ENCODE measurements at regions not wholly inside any gene's neighbourhood (a gene's known extent, or its start where the extent isn't known, plus 50 kb on each side); places are given as distances from the start of the nearest gene placed in this dataset.

DNA sequence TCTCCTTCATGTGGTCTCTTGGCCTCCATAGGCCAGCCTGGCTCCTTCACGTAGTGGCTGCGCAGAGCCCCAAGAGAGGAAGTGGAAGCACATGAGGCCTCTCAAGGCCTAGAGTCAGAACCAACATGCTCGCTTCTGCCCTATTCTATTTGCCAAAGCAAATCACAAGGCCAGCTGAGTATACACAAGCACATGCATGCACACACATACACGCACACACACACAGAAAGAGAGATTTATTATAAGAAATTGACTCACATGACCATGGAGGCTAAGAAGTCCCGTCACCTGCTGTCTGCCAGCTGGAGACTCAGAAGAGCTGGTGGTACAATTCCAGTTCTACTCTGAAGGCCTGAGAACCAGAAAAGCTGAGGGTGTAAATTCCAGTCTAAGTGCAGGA lies 64.3 kb upstream of the NRP1 start:
- no peak for DNase-seq (ENCODE audit: insufficient read length, low spot score, missing footprints)
- TF ChIP-seq, protein P1, sequence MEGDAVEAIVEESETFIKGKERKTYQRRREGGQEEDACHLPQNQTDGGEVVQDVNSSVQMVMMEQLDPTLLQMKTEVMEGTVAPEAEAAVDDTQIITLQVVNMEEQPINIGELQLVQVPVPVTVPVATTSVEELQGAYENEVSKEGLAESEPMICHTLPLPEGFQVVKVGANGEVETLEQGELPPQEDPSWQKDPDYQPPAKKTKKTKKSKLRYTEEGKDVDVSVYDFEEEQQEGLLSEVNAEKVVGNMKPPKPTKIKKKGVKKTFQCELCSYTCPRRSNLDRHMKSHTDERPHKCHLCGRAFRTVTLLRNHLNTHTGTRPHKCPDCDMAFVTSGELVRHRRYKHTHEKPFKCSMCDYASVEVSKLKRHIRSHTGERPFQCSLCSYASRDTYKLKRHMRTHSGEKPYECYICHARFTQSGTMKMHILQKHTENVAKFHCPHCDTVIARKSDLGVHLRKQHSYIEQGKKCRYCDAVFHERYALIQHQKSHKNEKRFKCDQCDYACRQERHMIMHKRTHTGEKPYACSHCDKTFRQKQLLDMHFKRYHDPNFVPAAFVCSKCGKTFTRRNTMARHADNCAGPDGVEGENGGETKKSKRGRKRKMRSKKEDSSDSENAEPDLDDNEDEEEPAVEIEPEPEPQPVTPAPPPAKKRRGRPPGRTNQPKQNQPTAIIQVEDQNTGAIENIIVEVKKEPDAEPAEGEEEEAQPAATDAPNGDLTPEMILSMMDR (IDR thresholded peaks at IDR 0.05; ENCODE audit: extremely low read depth, low read depth, low read length): no peak
- no peak overlapping the region for H3K27ac ChIP-seq (ENCODE audit: low read depth, low read length)

DNA sequence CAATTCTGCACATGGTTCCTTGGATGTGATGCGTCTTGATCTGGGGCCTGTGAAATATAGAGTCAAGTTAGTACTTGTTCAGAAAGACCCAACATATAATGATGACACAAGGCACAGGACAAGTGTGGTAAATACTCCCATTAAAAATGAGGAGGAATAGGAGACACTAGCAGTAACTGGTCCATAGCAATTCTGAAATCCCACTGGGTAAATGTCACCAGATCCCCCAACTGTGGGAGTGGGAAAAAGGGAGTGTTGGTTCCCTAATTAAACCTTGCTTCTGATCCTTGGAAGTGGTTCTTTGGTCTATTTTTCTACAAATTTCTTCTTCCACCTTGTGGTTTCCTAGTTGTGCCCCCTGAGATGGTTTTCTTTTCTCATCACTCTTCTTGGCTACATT lies 62.5 kb upstream of the NRP1 start:
- H3K27ac ChIP-seq (ENCODE audit: low read depth, low read length): no peak overlapping the region
- H2AFZ ChIP-seq (ENCODE audit: low read length): no peak overlapping the region
- no peaks in the 10 kb centered on the region for H3K4me1 ChIP-seq (ENCODE audit: insufficient read depth, low read length)
- DNase-seq (ENCODE audit: insufficient read length, low spot score, missing footprints): no peak
- H4K20me1 ChIP-seq (ENCODE audit: insufficient read depth, low read length): no peaks in the 10 kb centered on the region
- H3K79me2 ChIP-seq (ENCODE audit: insufficient read depth, low read length): no peaks in the 10 kb centered on the region
- no peaks in the 10 kb centered on the region for H3K36me3 ChIP-seq (ENCODE audit: insufficient read depth, low read length)
- no peak overlapping the region for H3K4me2 ChIP-seq (ENCODE audit: insufficient read depth, low read length)
- H3K4me3 ChIP-seq (ENCODE audit: insufficient read depth, low read length): no peak overlapping the region
- H3K9me3 ChIP-seq (ENCODE audit: low read depth, low read length): peaks cover 7% of the 10 kb centered on the region
- H3K27me3 ChIP-seq (ENCODE audit: insufficient read depth, low read length): no peaks in the 10 kb centered on the region
- TF ChIP-seq, protein P1 (IDR thresholded peaks at IDR 0.05; ENCODE audit: extremely low read depth, low read depth, low read length): no peak

More for the DNA sequence above, 64.3 kb upstream of the NRP1 start:
- Histone ChIP-seq H3K4me3 (ENCODE audit: insufficient read depth, low read length) (no peak overlapping the region), H2AFZ (ENCODE audit: low read length) (no peak overlapping the region), H3K4me2 (ENCODE audit: insufficient read depth, low read length) (no peak overlapping the region), H3K79me2 (ENCODE audit: insufficient read depth, low read length) (no peaks in the 10 kb centered on the region), H3K36me3 (ENCODE audit: insufficient read depth, low read length) (no peaks in the 10 kb centered on the region), H3K4me1 (ENCODE audit: insufficient read depth, low read length) (no peaks in the 10 kb centered on the region), H3K9me3 (ENCODE audit: low read depth, low read length) (peaks cover 7% of the 10 kb centered on the region), H3K27me3 (ENCODE audit: insufficient read depth, low read length) (no peaks in the 10 kb centered on the region), H4K20me1 (ENCODE audit: insufficient read depth, low read length) (no peaks in the 10 kb centered on the region)

DNA sequence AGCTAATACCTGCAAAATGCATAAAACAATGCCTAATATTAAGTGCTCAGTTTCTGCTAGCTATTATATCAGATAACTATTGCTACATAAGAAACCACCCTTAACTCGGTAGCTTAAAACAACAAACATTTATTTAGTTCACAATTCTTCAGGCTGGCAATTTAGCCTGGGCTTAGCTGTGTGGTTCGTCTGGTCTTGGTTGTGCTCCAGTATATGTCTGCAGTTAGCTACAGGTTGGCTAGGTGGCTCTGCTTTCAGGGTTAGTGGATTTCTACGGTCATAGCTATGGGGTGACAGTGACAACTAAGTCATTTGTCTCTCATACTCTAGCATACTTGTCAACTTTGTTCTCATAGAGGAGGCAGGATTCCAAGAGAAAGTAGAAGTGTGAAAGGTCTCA lies 61.8 kb upstream of the NRP1 start:
- DNase-seq (ENCODE audit: insufficient read length, low spot score, missing footprints): no peak
- Histone ChIP-seq H3K79me2 (ENCODE audit: insufficient read depth, low read length) (no peaks in the 10 kb centered on the region), H3K4me3 (ENCODE audit: insufficient read depth, low read length) (no peak overlapping the region), H3K4me1 (ENCODE audit: insufficient read depth, low read length) (no peaks in the 10 kb centered on the region), H3K27ac (ENCODE audit: low read depth, low read length) (no peak overlapping the region), H3K9me3 (ENCODE audit: low read depth, low read length) (peaks cover 7% of the 10 kb centered on the region), H3K36me3 (ENCODE audit: insufficient read depth, low read length) (no peaks in the 10 kb centered on the region), H3K4me2 (ENCODE audit: insufficient read depth, low read length) (no peak overlapping the region), H4K20me1 (ENCODE audit: insufficient read depth, low read length) (no peaks in the 10 kb centered on the region), H2AFZ (ENCODE audit: low read length) (no peak overlapping the region), H3K27me3 (ENCODE audit: insufficient read depth, low read length) (no peaks in the 10 kb centered on the region)
- TF ChIP-seq, protein P1 (IDR thresholded peaks at IDR 0.05; ENCODE audit: extremely low read depth, low read depth, low read length): no peak

DNA sequence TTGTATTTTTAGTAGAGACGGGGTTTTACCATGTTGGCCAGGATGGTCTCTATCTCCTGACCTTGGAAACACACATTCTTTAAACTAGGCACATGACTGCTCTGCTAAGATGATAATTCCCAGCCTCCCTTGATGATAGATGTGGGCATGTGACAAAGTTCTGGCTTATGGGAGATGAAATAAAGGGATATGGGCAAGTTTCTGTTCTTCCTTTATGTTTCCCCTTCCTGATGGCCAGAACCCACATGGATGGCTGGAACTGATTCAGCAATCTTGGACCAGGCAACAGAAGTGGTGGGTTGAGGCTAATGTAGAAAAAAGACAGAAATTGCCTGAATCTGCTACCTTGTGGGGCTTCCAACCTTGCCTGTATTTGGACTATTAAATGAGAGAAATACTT lies 60.7 kb upstream of the NRP1 start:
- no peak overlapping the region for H3K27ac ChIP-seq (ENCODE audit: low read depth, low read length)
- no peaks in the 10 kb centered on the region for H3K4me1 ChIP-seq (ENCODE audit: insufficient read depth, low read length)
- peaks cover 7% of the 10 kb centered on the region for H3K9me3 ChIP-seq (ENCODE audit: low read depth, low read length)
- no peak overlapping the region for H3K4me2 ChIP-seq (ENCODE audit: insufficient read depth, low read length)
- no peaks in the 10 kb centered on the region for H3K36me3 ChIP-seq (ENCODE audit: insufficient read depth, low read length)
- H3K79me2 ChIP-seq (ENCODE audit: insufficient read depth, low read length): no peaks in the 10 kb centered on the region
- H3K4me3 ChIP-seq (ENCODE audit: insufficient read depth, low read length): no peak overlapping the region
- no peaks in the 10 kb centered on the region for H4K20me1 ChIP-seq (ENCODE audit: insufficient read depth, low read length)
- TF ChIP-seq, protein P1 (IDR thresholded peaks at IDR 0.05; ENCODE audit: extremely low read depth, low read depth, low read length): no peak
- H3K27me3 ChIP-seq (ENCODE audit: insufficient read depth, low read length): no peaks in the 10 kb centered on the region
- no peak for DNase-seq (ENCODE audit: insufficient read length, low spot score, missing footprints)
- no peak overlapping the region for H2AFZ ChIP-seq (ENCODE audit: low read length)

Measured in osteoblast (primary cell).